Natural killer cell treated with Interleukin-12 subunit alpha and Interleukin-12 subunit beta and Interleukin-15 and Interleukin-18, amount 100 ng/mL, for 72 hours (primary cell): ENCODE measurements at regions not wholly inside any gene's neighbourhood (a gene's known extent, or its start where the extent isn't known, plus 50 kb on each side); places are given as distances from the start of the nearest gene placed in this dataset.
A peak's percentile ranks its signal among the peaks of the same experiment; 100 is the strongest.
"Not testable (repeated sequence)": the region's sequence is repeated elsewhere in the genome, so short reads cannot be mapped to it uniquely, and the experiment has no call there.

Experiments used
- ATAC-seq, 2 donors: fragments of 150-1000 bp; cut with Tn5 transposase in 1 of 2; sonication (Bioruptor Pico), chemical (Tn5 transposase) in 1 of 2; 2 replicates each; pipeline ENCODE4 v1.10.0; 2021
- DNase-seq: peaks from one replicate; pipeline ENCODE4 v3.0.0; 2022; ENCODE audit warnings: low spot score
- H3K27ac Mint-ChIP-seq, 2 donors: 1 replicate in 1 of 2; 2 replicates in 1 of 2; pipeline ENCODE4 v1.8.0; 2022; ENCODE audit warnings: mixed read lengths in 2 of 2, mild to moderate bottlenecking in 1 of 2, moderate library complexity in 1 of 2
- H3K27me3 Mint-ChIP-seq, 2 donors: 1 replicate in 1 of 2; 2 replicates in 1 of 2; pipeline ENCODE4 v1.8.0; 2022; ENCODE audit warnings: mixed read lengths in 2 of 2
- H3K36me3 Mint-ChIP-seq: one replicate; pipeline ENCODE4 v1.8.0; 2022; ENCODE audit warnings: mixed read lengths
- H3K4me1 Mint-ChIP-seq, 2 donors: 1 replicate in 1 of 2; 2 replicates in 1 of 2; pipeline ENCODE4 v1.8.0; 2022; ENCODE audit warnings: low read depth in 2 of 2, mixed read lengths in 2 of 2, mild to moderate bottlenecking in 1 of 2
- H3K4me3 Mint-ChIP-seq: one replicate; pipeline ENCODE4 v1.8.0; 2022; ENCODE audit warnings: mixed read lengths
- H3K9me3 Mint-ChIP-seq: 2 replicates; pipeline ENCODE4 v1.8.0; 2022; ENCODE audit warnings: mixed read lengths

GRCh38 chr1:201719812-201720521 lies 109.0 kb upstream of the IPO9 start:
- Mint-ChIP-seq H3K9me3 (no peaks in the 10 kb centered on the region), H3K4me1 (no peaks in the 10 kb centered on the region), H3K4me3 (no peak overlapping the region), H3K27me3 (peaks cover 6 to 10% of the 10 kb centered on the region in 2 donors), H3K36me3 (no peaks in the 10 kb centered on the region), H3K27ac (no peak overlapping the region)
- no peak for DNase-seq
- no peak for ATAC-seq

GRCh38 chr1:201720522-201720844 lies 108.5 kb upstream of the IPO9 start:
- no peak for DNase-seq
- H3K27me3 Mint-ChIP-seq = peaks cover 9 to 14% of the 10 kb centered on the region in 2 donors
- H3K4me3 Mint-ChIP-seq = no peak overlapping the region
- no peaks in the 10 kb centered on the region for H3K4me1 Mint-ChIP-seq
- no peaks in the 10 kb centered on the region for H3K9me3 Mint-ChIP-seq
- no peak for ATAC-seq
- H3K36me3 Mint-ChIP-seq = no peaks in the 10 kb centered on the region
- H3K27ac Mint-ChIP-seq = no peak overlapping the region

- no peaks in the 10 kb centered on the region for H3K9me3 Mint-ChIP-seq
- no peaks in the 10 kb centered on the region for H3K36me3 Mint-ChIP-seq
- H3K27ac Mint-ChIP-seq = no peak overlapping the region
- ATAC-seq (no peak), DNase-seq (no peak)
- peaks cover 9 to 14% of the 10 kb centered on the region in 2 donors for H3K27me3 Mint-ChIP-seq
- no peak overlapping the region for H3K4me3 Mint-ChIP-seq
- H3K4me1 Mint-ChIP-seq = no peaks in the 10 kb centered on the region
These were observed 107.6 kb upstream of the IPO9 start for GRCh38 chr1:201721082-201722049.

DNA sequence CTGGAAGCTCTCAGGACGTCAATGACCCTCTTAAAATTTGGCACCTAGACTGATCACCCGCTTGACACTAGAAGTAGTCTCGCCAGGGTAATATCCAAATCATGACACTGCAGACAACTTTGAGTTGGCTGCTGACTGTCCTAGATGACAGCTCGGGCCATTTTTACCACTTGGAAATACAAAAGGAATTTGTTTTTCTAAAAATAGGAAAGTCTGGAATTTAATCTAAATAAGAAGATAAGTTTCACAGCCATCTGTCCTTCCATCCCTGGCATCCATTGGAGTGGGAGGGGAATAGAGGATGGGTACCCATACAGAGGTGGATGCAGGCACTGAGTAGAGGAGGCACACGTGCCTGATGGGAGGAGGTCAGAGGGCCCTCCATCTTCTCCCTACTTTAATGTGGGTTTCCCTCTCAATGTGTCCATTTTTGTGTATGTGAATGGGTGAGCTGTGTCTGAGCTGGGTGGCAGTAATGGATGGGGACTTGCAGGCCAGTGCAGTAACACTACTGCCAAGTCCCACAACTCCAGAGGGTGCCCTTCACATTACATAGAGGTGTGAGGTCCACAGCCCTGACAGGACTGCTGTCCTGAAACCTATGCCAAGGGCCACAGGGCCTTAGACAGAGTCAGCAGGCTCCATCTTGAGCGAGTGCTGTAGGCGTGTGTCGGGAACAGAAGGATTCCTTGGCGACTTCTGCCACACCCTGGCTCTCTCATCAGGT lies 104.8 kb upstream of the IPO9 start:
- peaks cover 14 to 21% of the 10 kb centered on the region in 2 donors for H3K27me3 Mint-ChIP-seq
- no peak for DNase-seq
- no peak overlapping the region for H3K27ac Mint-ChIP-seq
- ATAC-seq = peak in 1 of 2 donors; percentile 21
- H3K36me3 Mint-ChIP-seq = no peaks in the 10 kb centered on the region
- H3K4me3 Mint-ChIP-seq = no peak overlapping the region
- H3K4me1 Mint-ChIP-seq = no peaks in the 10 kb centered on the region
- H3K9me3 Mint-ChIP-seq = no peaks in the 10 kb centered on the region

DNA sequence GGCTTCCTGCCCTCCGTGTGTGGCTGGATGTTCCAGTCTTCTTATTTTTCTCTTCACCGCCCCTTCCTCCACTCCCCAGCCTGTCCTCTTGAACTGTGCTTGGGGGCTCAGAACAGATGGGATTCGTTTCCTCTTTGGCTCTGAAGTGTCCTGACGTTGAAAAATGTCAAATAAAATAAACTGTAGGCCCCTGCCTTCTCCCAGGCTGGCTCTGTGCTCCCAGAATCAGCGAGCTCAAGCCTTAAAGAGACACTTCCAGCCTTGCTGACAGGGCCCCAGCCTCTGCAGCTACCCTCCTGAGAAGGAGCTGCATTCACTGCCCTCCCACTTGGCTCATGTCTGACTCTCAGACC lies 104.2 kb upstream of the IPO9 start:
- Mint-ChIP-seq H3K27me3 (peaks cover 14 to 21% of the 10 kb centered on the region in 2 donors), H3K4me3 (no peak overlapping the region), H3K27ac (no peak overlapping the region), H3K4me1 (no peaks in the 10 kb centered on the region), H3K9me3 (no peaks in the 10 kb centered on the region), H3K36me3 (no peaks in the 10 kb centered on the region)
- no peak for ATAC-seq
- DNase-seq = peak; percentile 22

DNA sequence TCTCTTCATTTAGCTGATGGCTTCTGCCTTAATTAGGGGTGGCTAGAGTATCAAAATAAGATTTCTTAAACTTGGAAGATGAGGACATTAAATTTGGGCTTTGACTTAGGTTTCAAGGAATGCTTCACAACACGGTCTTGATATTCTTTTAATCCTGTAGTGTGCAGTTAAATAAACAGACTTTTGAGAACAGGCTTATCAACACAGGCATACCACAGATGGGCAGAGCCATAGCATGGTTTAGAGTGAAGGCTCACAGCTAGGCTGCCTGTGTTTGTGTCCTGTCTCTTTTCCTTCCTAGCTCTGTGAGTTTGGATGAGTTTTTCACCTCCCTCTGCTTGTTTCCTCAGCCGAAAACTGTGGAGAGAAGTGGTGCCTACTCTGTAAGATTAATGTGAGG lies 102.3 kb upstream of the IPO9 start:
- ATAC-seq (no peak), DNase-seq (no peak)
- Mint-ChIP-seq H3K27ac (no peak overlapping the region), H3K4me1 (no peaks in the 10 kb centered on the region), H3K4me3 (no peak overlapping the region), H3K36me3 (no peaks in the 10 kb centered on the region), H3K27me3 (peaks cover 20 to 24% of the 10 kb centered on the region in 2 donors), H3K9me3 (no peaks in the 10 kb centered on the region)

DNA sequence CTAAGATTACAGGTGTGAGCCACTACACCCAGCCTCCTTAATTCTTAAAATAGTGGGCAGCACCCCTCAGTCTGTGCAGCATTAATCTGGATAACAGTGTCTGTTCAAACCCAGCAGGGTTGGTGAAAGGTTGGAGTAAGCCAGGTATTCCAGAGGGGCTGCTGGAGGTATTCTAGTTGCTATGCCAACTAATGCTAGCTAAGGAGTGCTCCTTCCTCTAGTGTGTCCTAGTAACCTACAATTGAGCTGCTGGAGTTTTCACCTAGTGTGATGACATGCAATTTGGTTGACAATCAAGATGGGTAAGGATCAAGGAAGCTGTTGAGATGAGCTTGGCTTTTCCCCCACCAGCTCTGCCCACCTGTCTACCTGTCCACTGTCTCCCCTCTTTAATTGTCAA lies 100.2 kb upstream of the IPO9 start:
- Mint-ChIP-seq H3K4me3 (no peak overlapping the region), H3K27me3 (peaks cover 19 to 24% of the 10 kb centered on the region in 2 donors), H3K9me3 (no peaks in the 10 kb centered on the region), H3K4me1 (no peaks in the 10 kb centered on the region), H3K27ac (no peak overlapping the region), H3K36me3 (no peaks in the 10 kb centered on the region)
- ATAC-seq (no peak), DNase-seq (no peak)

DNA sequence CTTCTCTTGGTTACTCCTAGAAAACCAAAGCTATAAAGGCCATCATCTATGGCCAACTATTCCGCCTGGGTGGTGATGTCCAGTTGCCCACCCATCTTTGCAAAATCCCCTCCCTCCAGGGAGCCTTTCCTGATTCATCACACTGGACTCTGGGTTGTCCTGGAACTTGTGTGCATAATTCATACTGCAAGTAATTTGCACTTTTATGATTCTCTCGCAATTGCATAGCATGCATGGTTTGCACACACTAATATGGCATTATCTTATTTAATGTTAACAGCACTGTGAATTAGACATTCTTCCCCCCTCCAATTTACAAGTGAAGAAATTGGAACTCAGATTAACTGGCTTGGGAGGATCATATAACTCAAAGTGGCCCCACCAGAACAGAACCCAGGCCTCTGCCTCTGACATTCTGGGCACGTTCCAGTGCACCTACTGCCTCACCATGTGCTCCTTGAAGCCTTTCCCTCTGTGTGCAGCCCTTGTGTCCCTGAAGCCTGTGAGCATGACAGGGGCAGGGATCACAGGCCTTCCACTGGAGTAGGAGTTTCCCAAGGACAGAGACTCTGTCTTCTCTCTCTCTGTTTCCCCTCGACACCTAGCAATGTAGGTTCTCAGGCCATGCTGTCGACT lies 98.9 kb upstream of the IPO9 start:
- no peak for DNase-seq
- no peaks in the 10 kb centered on the region for H3K36me3 Mint-ChIP-seq
- ATAC-seq = no peak
- H3K27me3 Mint-ChIP-seq = peaks cover 24% of the 10 kb centered on the region in 2 donors
- H3K27ac Mint-ChIP-seq = no peak overlapping the region
- no peaks in the 10 kb centered on the region for H3K9me3 Mint-ChIP-seq
- H3K4me3 Mint-ChIP-seq = no peak overlapping the region
- H3K4me1 Mint-ChIP-seq = no peaks in the 10 kb centered on the region

DNA sequence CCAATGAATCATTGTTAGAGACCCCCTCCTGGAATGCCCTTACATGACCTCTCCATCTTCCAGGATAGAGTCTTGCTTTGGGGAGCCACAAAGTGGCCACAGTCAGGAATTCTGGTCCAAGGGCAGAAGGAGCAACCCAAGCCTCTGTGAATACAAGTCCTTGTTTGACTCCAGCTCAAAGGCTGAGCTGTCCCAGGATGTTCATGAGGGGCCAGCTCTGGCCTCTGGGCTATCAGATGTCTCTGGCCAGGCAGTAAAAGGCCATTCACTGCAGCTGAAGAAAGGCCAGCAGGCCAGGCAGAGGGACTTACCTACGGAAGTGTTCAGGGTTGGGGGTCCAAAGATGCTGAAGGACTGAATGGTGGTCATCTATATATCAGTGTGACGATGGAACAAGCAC lies 98.3 kb upstream of the IPO9 start:
- Mint-ChIP-seq H3K36me3 (no peaks in the 10 kb centered on the region), H3K27ac (no peak overlapping the region), H3K27me3 (peaks cover 22% of the 10 kb centered on the region in 2 donors), H3K9me3 (no peaks in the 10 kb centered on the region), H3K4me3 (no peak overlapping the region), H3K4me1 (no peaks in the 10 kb centered on the region)
- DNase-seq = no peak
- no peak for ATAC-seq

- Mint-ChIP-seq H3K27me3 (peaks cover 22% of the 10 kb centered on the region in 2 donors), H3K4me3 (no peak overlapping the region), H3K4me1 (no peaks in the 10 kb centered on the region), H3K9me3 (no peaks in the 10 kb centered on the region), H3K36me3 (no peaks in the 10 kb centered on the region), H3K27ac (no peak overlapping the region)
- DNase-seq (no peak), ATAC-seq (peak in 1 of 2 donors; percentile 37)
These were observed 97.8 kb upstream of the IPO9 start for GRCh38 chr1:201731142-201731541.

DNA sequence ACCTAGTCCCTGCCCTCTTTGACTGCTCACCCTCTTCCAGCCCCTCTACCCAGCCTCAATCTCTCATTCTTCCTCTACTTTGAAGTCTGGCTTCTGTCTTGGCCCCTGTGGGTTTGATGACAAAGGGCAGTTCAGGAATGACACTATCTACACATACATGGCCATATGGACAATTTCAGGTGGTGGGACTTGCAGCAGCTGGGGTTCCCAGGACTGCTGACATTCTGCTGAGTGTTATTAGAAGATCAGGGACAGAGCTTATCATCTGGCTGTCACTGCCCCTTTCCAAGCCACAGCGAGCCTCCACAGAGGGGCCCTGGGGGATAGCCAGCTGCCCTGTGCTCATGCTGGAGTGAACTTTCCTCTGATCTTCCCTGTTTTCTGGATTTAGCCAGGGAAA lies 97.4 kb upstream of the IPO9 start:
- Mint-ChIP-seq H3K4me1 (no peaks in the 10 kb centered on the region), H3K27ac (no peak overlapping the region), H3K9me3 (no peaks in the 10 kb centered on the region), H3K4me3 (no peak overlapping the region), H3K27me3 (peaks cover 22% of the 10 kb centered on the region in 2 donors), H3K36me3 (no peaks in the 10 kb centered on the region)
- no peak for ATAC-seq
- no peak for DNase-seq

DNA sequence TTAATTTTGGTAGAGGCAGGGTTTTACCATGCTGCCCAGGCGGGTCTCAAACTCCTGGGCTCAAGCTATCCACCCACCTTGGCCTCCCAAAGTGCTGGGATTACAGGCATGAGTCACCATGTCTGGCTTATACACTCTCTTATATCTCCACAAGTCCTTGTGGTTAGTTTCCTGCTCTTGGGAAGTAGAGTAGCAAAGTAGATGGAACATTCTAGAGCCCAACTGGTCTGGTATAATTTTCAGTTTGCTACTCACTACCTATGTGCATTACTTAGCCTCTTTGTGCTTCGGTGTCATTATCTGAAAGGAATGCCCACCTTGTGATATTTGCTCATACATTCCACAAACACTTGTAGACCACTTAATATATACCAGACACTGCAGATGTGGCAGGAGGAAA lies 96.6 kb upstream of the IPO9 start:
- ATAC-seq (no peak), DNase-seq (no peak)
- Mint-ChIP-seq H3K9me3 (no peaks in the 10 kb centered on the region), H3K27me3 (peaks cover 20 to 22% of the 10 kb centered on the region in 2 donors), H3K4me1 (no peaks in the 10 kb centered on the region), H3K4me3 (no peak overlapping the region), H3K36me3 (no peaks in the 10 kb centered on the region), H3K27ac (no peak overlapping the region)

DNA sequence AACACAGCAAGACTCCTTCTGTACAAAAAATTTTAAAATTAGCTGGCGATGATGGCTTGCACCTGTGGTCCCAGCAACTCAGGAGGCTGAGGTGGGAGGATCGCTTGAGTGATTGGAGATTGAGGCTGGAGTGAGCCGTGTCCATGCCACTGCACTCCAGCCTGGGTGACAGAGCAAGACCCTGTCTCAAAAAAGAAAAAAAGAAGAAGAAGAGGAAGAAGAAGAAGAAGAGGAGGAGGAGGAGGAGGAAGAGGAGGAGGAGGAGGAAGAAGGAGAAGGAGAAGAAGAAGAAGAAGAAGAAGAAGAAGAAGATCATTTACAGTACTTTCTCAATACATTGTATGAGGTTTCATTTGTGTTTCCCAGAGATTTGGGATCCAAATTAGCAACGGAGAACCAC lies 94.7 kb upstream of the IPO9 start:
- not testable (repeated sequence) for ATAC-seq, H3K9me3 Mint-ChIP-seq, H3K4me3 Mint-ChIP-seq, DNase-seq, H3K4me1 Mint-ChIP-seq, H3K36me3 Mint-ChIP-seq, H3K27ac Mint-ChIP-seq
- H3K27me3 Mint-ChIP-seq = peaks cover 24 to 31% of the 10 kb centered on the region in 2 donors
